Superior temporal gyrus (tissue), 1 donor: ENCODE measurements at regions not wholly inside any gene's neighbourhood (a gene's known extent, or its start where the extent isn't known, plus 50 kb on each side); places are given as distances from the start of the nearest gene placed in this dataset.

Experiments used
- DNase-seq: peaks from one replicate; pipeline ENCODE4 v3.0.0-alpha.2; 2016; ENCODE audit errors: extremely low spot score

DNA sequence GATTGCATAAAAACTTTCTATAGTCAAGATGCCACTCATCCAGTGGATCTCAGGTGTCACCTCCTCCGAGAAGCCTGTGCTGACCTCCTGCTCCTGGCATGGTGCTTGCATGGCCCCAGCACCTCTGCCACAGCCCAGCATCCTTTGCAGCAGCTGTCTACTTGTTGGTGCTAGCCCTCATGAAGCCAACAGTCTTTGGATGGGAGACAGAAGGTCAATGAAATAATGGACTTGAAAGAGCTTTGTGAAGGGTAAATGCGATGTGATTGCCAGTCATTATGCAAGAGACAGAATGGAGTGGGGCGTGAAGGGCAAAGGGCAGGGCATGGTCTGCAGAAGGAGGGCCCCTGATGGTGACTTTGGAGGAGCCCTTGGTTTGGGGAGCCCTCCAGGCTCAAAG lies 63.0 kb upstream of the CLMN start:
- DNase-seq, result no peak

DNA sequence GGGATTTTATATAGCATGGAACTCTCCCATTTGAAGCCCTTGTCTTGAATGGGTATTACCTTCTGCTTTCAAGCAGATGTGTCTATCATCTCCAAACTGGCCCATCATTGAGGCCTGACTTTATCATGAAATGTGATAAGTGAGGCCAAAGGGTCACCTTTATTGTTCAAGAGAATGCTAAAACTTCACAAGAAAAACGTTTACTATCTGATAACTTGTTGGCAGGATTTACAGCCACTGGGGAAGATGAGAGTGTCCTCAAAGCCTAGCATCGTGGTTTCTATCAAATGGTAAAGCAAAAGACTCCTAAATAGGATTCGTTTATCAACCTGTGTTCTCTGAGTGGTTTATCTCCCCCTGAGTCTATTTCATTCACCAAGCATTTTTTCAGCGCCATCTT lies 62.0 kb upstream of the CLMN start:
- no peak for DNase-seq

DNA sequence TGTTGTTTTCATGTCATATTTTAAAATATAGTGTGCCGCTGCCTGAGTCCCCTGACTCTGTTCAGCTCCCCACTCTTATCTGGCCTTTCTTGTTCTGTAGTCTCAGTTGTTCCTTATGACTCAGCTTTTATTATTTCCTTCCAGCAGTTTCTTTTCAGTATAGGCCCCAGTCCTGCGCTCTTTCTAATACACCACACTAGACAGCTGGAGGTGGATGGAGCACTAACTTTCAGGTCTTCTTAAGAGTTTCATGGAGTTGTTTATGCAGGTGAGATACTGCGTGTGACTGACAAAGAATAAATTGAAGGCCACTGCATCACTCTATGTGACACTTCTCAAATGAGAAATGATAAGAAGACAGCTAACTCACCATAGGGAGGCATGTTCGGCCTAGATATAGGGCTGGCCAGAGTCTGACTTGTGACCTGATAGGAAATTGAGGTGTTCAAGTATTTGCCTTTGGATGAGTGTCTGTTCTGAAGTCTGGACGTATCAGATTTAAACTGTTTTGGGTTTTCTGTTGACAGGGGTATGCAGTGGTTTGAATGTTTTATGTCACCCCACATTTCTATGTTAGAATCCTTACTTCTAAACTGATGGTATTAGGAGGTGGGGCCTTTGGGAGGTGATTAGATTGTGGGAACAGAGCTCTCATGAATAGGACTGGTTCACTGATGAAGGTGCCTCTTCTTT lies 60.8 kb upstream of the CLMN start:
- no peak for DNase-seq

DNA sequence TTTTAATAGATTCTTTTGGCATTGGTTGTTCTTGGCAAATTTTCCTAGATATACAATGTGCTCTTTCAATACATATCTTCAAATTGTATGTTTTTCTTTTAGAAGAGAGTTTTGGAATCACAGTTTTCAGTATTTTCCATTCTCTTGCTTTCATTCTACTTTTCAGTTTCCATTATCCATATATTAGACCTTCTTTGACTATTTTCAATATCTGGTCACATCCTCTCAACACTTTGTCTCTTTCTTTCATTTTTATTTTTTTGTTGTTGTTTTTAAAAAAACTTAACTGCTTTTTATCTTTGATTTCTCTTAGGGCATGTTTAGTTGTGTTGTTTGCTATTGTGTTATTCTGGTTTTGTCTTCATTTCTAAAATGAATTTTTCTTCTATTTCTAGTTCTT lies 59.9 kb upstream of the CLMN start:
- no peak for DNase-seq

DNA sequence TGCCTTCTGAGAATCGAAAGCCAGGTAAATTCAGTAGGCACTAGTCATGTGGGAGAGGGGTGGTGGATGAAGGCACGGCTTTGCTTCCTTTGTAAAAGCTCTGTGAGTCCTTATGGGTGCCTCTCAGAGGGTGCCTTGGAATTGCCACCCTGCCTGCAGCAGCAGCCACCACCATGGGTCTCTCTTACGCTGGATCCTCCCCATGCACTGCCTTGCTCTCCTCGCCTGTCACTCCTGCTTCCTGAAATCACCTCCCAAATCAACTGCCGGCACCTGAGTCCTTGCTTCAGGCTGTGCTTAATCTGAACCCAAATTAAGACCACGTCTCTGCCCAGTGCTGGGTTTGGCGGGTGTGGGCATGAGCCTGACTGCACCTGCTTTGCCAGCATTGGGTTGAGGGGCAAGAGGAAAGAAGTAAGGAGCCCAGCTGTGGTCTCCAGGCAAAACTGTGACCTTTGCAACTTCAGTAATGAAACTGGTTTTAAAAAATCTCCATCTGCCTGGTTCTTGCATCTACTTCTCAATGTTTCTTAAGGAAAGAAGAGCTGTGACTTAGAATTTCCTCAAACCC lies 55.9 kb upstream of the CLMN start:
- no peak for DNase-seq

DNA sequence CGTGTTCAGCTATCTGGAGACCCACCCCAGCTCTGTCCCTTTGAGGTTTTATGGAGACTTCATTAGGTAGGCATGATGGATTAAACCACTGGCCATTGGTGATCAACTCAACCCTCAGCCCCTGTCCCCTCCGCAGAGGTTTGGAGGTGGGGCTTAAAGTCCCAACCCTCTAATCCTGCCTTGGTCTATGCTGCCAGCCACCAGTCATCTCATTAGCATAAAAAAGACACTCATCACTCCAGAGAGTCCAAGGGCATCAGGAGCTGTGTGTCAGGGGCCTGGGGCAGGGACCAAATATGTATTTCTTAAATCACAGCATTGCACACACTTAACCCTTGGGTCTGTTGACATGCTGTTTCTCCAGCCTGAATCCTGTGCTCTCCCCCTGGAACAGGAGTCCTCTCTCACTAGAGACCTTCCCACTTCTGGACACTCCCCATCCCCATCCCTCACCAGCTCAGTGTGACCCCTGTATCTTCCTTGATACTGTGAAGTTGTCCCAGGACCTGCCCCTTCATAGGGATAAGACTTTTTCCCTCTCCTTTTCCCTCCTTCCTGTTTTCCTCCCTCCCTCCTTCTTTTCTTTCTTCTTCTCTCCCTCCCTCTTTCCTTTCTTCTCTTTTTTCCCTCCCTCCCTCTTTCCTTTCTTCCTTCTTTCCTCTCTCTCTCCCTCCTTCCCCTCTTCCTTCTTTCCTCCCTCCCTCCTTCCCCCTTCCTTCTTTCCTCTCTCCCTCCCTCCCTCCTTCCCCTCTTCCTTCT lies 54.7 kb upstream of the CLMN start:
- no peak for DNase-seq

DNA sequence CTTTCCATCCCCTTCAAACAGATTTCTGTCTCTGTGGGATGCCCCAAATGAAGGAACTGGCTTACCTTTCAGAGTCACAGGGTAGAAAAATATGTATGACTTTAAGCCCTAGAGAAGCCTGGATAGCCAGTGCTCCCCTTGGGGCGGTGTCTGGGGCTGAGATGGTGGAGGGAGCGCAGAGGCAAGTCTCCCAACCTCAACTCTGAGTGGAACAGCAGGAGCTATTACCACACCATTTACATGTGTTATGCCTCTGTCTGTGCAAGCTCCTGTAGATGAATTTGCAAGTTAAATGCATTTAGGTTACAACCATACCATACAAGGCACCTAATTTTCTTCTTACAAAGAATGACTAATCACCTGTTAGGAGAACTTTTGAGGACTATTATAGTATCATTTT lies 50.4 kb upstream of the CLMN start:
- DNase-seq, result no peak
